Activated CD4-positive, alpha-beta T cell treated with anti-CD3 and anti-CD28 coated beads, Interleukin-2, amount 50 U/mL, for 4 hours (primary cell): ENCODE measurements at regions not wholly inside any gene's neighbourhood (a gene's known extent, or its start where the extent isn't known, plus 50 kb on each side); places are given as distances from the start of the nearest gene placed in this dataset.

ENCODE experiments used
- DNase-seq, 2 experiments: peaks; one replicate each; pipeline ENCODE4 v3.0.0-alpha.2; 2020

- DNase-seq, result no peak
Observed at GRCh38 chr12:111006621-111007020, 86.2 kb upstream of the MYL2 start.

GRCh38 chr12:110998971-110999370 is 78.6 kb upstream of the MYL2 start:
- no peak for DNase-seq

- DNase-seq, result no peak
Observed at GRCh38 chr12:110998165-110998564, 77.8 kb upstream of the MYL2 start.

- DNase-seq, result no peak
Observed at GRCh38 chr12:110996415-110996814, 76.0 kb upstream of the MYL2 start.

- no peak for DNase-seq
Observed at GRCh38 chr12:110995615-110996014, 75.2 kb upstream of the MYL2 start.

- no peak for DNase-seq
Observed at GRCh38 chr12:110995016-110995415, 74.6 kb upstream of the MYL2 start.

GRCh38 chr12:110993434-110993833 is 73.1 kb upstream of the MYL2 start:
- DNase-seq, result no peak

GRCh38 chr12:110992909-110993308 is 72.5 kb upstream of the MYL2 start:
- no peak for DNase-seq

- DNase-seq, result no peak
Observed at GRCh38 chr12:110983811-110984210, 63.4 kb upstream of the MYL2 start.

- no peak for DNase-seq
Observed at GRCh38 chr12:110972866-110973265, 52.5 kb upstream of the MYL2 start.

- DNase-seq, result no peak
Observed at GRCh38 chr12:110971936-110972335, 51.6 kb upstream of the MYL2 start.

- DNase-seq, result no peak
Observed at GRCh38 chr12:110971189-110971920, 51.0 kb upstream of the MYL2 start.
